IMR-90 (cell line): ENCODE measurements at regions not wholly inside any gene's neighbourhood (a gene's known extent, or its start where the extent isn't known, plus 50 kb on each side); places are given as distances from the start of the nearest gene placed in this dataset.

Experiments used
- ATAC-seq: fragments of 200-7000 bp; cut with Tn5 transposase; 2 replicates; pipeline ENCODE4 v1.9.1; 2020; ENCODE audit warnings: low read depth, mild to moderate bottlenecking, moderate library complexity
- BruUV-seq: library from RNA; stranded (reverse); fragments of 400-500 nt; replicated peaks from 2 replicates; lab custom pipeline; 2021; lab: Mats Ljungman, UMichigan
- CTCF ChIA-PET: fragments of 300-600 bp; formaldehyde crosslinking; extraction: SDS; loops from one replicate; lab custom pipeline; 2021; ENCODE audit warnings: antibody characterized with exemption; lab: Yijun Ruan, JAX
- POLR2A ChIA-PET: fragments of 300-600 bp; sonication (Branson Sonifier 250); formaldehyde crosslinking; loops from one replicate; lab custom pipeline; 2022; ENCODE audit warnings: antibody characterized with exemption; ENCODE audit not compliant: unreplicated experiment; lab: Charles Lee
- DNase-seq: peaks from one replicate; pipeline ENCODE4 v3.0.0; 2013
- H2AFZ ChIP-seq: replicated peaks from 2 replicates; pipeline ENCODE3; 2013; ENCODE audit warnings: low read length, mild to moderate bottlenecking; ENCODE audit not compliant: poor library complexity
- H2AK5ac ChIP-seq: 2 replicates; pipeline ENCODE4 v1.6.1; 2013; ENCODE audit warnings: low read depth, low read length, inconsistent platforms
- H2AK9ac ChIP-seq: replicated peaks from 2 replicates; pipeline ENCODE3; 2013; ENCODE audit warnings: mild to moderate bottlenecking, low read depth, low read length, moderate library complexity; ENCODE audit not compliant: poor library complexity
- H2BK120ac ChIP-seq: 2 replicates; pipeline ENCODE4 v1.6.1; 2013; ENCODE audit warnings: low read depth, low read length, inconsistent platforms
- H2BK15ac ChIP-seq: 3 replicates; pipeline ENCODE4 v1.6.1; 2013; ENCODE audit warnings: low read depth, low read length, inconsistent platforms
- H2BK20ac ChIP-seq: 2 replicates; pipeline ENCODE4 v1.6.1; 2013; ENCODE audit warnings: low read depth, mild to moderate bottlenecking, inconsistent platforms, low read length, moderate library complexity
- H2BK5ac ChIP-seq: 2 replicates; pipeline ENCODE4 v1.6.1; 2013; ENCODE audit warnings: mild to moderate bottlenecking, low read depth, low read length, inconsistent platforms; ENCODE audit not compliant: poor library complexity, severe bottlenecking
- H3K14ac ChIP-seq: replicated peaks from 2 replicates; pipeline ENCODE4 v1.6.1; 2013; ENCODE audit warnings: low read depth, low read length, inconsistent platforms
- H3K18ac ChIP-seq: 2 replicates; pipeline ENCODE4 v1.6.1; 2013; ENCODE audit warnings: low read depth, low read length, control low read depth
- H3K23ac ChIP-seq: 2 replicates; pipeline ENCODE4 v1.6.1; 2013; ENCODE audit warnings: low read depth, low read length, inconsistent platforms
- H3K27ac ChIP-seq: 2 replicates; pipeline ENCODE4 v1.5.1; 2013; ENCODE audit warnings: mild to moderate bottlenecking, control low read depth, low read length; ENCODE audit not compliant: insufficient read depth
- H3K27me3 ChIP-seq: 2 replicates; pipeline ENCODE4 v1.6.1; 2013; ENCODE audit warnings: low read length; ENCODE audit not compliant: control insufficient read depth, insufficient read depth
- H3K36me3 ChIP-seq: 2 replicates; pipeline ENCODE4 v1.6.1; 2013; ENCODE audit warnings: low read length, mixed read lengths; ENCODE audit not compliant: control insufficient read depth, insufficient read depth
- H3K4ac ChIP-seq: 2 replicates; pipeline ENCODE4 v1.6.1; 2013; ENCODE audit warnings: low read depth, low read length, inconsistent platforms
- H3K4me1 ChIP-seq: 2 replicates; pipeline ENCODE4 v1.6.1; 2013; ENCODE audit warnings: low read length, mixed read lengths; ENCODE audit not compliant: control insufficient read depth, insufficient read depth
- H3K4me2 ChIP-seq: 2 replicates; pipeline ENCODE4 v1.6.1; 2013; ENCODE audit warnings: low read depth, mild to moderate bottlenecking, control low read depth, low read length, moderate library complexity
- H3K4me3 ChIP-seq: 2 replicates; pipeline ENCODE4 v1.5.1; 2013; ENCODE audit warnings: low read depth, mild to moderate bottlenecking, control low read depth, low read length, moderate library complexity; ENCODE audit not compliant: insufficient read depth
- H3K56ac ChIP-seq: 2 replicates; pipeline ENCODE4 v1.6.1; 2013; ENCODE audit warnings: low read length, inconsistent platforms; ENCODE audit not compliant: insufficient read depth; ENCODE audit errors: extremely low read depth
- H3K79me1 ChIP-seq, 2 experiments: 2 replicates each; pipeline ENCODE4 v1.6.1; 2013; ENCODE audit warnings: low read length in 2 of 2, inconsistent platforms in 1 of 2, low read depth in 1 of 2
- H3K9ac ChIP-seq: 2 replicates; pipeline ENCODE4 v1.6.1; 2013; ENCODE audit warnings: low read depth, low read length, control low read depth
- H3K9me1 ChIP-seq: 2 replicates; pipeline ENCODE4 v1.6.1; 2013; ENCODE audit warnings: low read length, inconsistent platforms; ENCODE audit not compliant: insufficient read depth
- H3K9me3 ChIP-seq: 2 replicates; pipeline ENCODE4 v1.6.1; 2013; ENCODE audit warnings: low read length; ENCODE audit not compliant: control insufficient read depth, insufficient read depth
- H4K20me1 ChIP-seq: 2 replicates; pipeline ENCODE4 v1.6.1; 2013; ENCODE audit warnings: low read length, inconsistent platforms; ENCODE audit not compliant: insufficient read depth
- H4K5ac ChIP-seq: 2 replicates; pipeline ENCODE4 v1.6.1; 2013; ENCODE audit warnings: mild to moderate bottlenecking, low read depth, low read length, control low read depth
- H4K8ac ChIP-seq, 2 experiments: 2 replicates each; pipeline ENCODE4 v1.6.1; 2013; ENCODE audit warnings: low read depth in 2 of 2, low read length in 2 of 2, control low read depth in 1 of 2, inconsistent platforms in 1 of 2
- H4K91ac ChIP-seq: 2 replicates; pipeline ENCODE4 v1.6.1; 2013; ENCODE audit warnings: low read depth, low read length, inconsistent platforms; ENCODE audit not compliant: insufficient read depth
- CHD1 ChIP-seq: IDR thresholded peaks from 2 replicates; pipeline ENCODE4 v1.6.1; 2012; ENCODE audit warnings: low read depth, low read length, improper control_type of control experiment
- MXI1 ChIP-seq: IDR thresholded peaks from 2 replicates; pipeline ENCODE4 v1.6.1; 2012; ENCODE audit warnings: low read depth, mild to moderate bottlenecking, low read length, moderate library complexity, borderline replicate concordance
- NFE2L2 ChIP-seq: fragments of 150-350 bp; IDR thresholded peaks from 2 replicates; pipeline ENCODE4 v1.6.1; 2016; ENCODE audit warnings: low read depth, mild to moderate bottlenecking, low read length
- WGBS, 2 experiments: methylation state at CpG; one replicate each; pipeline versions ENCODE4 v1.1.5 to v1.1.7; 2013; ENCODE audit warnings: missing lambda C conversion rate in 2 of 2; ENCODE audit not compliant: insufficient read length in 1 of 2; ENCODE audit errors: extremely low coverage in 2 of 2; 5-methylcytosine and 5-hydroxymethylcytosine counted together
- dilution Hi-C: fragments of 300-500 bp; cut with HindIII; formaldehyde crosslinking; loops from one replicate; pipeline ENCODE4 v1.14.3; 2018; ENCODE audit warnings: low sequenced_read_pairs; ENCODE audit not compliant: unreplicated experiment
- in situ Hi-C: fragments of 300-500 bp; cut with MboI; formaldehyde crosslinking; loops from 3 replicates; pipeline ENCODE4 v1.14.3; 2019; ENCODE audit warnings: low sequenced_read_pairs, inconsistent platforms, mixed read lengths
- intact Hi-C: fragments of 100-400 bp; cut with micrococcal nuclease; formaldehyde crosslinking; loops from 2 replicates; pipeline ENCODE4 v1.10.0; 2022
- TF ChIP-seq, protein P1 (sequence below): fragments of 150-350 bp; IDR thresholded peaks from 2 replicates; pipeline ENCODE4 v1.6.1; 2016; ENCODE audit warnings: low read depth, mild to moderate bottlenecking, low read length, moderate library complexity, borderline replicate concordance

DNA sequence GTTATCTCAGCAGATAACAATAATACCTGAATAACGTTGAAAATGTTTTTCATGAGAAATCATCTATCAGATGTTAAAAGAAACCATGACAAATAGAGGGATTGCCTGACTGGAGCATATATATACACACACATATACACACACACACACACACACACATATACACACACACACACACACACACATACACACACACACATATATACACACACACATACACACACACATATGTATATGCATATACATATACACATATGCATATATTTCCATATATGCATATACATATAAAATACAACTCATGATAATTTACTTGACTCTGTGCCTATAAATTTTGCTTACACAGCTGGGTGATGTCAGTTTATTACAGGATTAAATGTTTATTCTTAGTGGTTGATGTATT lies 847.3 kb upstream of the ADAMTS5 start:
- Histone ChIP-seq H3K18ac (peak overlapping the region; percentile 77; the same call in 1 of the 2 replicates), H3K79me1 (no peaks in the 10 kb centered on the region), H2BK20ac (no peak overlapping the region), H3K4me1 (peaks cover 13% of the 10 kb centered on the region), H3K36me3 (no peaks in the 10 kb centered on the region), H4K20me1 (no peaks in the 10 kb centered on the region), H3K9ac (no peak overlapping the region), H3K4me2 (no peak overlapping the region), H3K9me1 (no peaks in the 10 kb centered on the region), H4K8ac (no peak overlapping the region; a peak in 2 of 4 replicates), H2AK5ac (no peak overlapping the region), H2AK9ac (no peak overlapping the region), H3K4ac (no peak overlapping the region), H2BK15ac (no peak overlapping the region), H4K91ac (no peak overlapping the region), H3K9me3 (no peaks in the 10 kb centered on the region), H2AFZ (no peak overlapping the region), H3K27me3 (no peaks in the 10 kb centered on the region), H3K23ac (no peak overlapping the region), H2BK120ac (no peak overlapping the region), H2BK5ac (no peak overlapping the region), H3K56ac (no peak overlapping the region), H3K27ac (no peak overlapping the region), H3K4me3 (no peak overlapping the region), H3K14ac (no peak overlapping the region), H4K5ac (no peak overlapping the region)
- in situ Hi-C loops (no loop called here), dilution Hi-C loops (no loop called here), intact Hi-C loops (no loop called here)
- POLR2A ChIA-PET: no interaction called here
- no peak for ATAC-seq
- CTCF ChIA-PET: no interaction called here
- WGBS, 2 experiments: no CpG with 5 or more reads among the region's 1 CpG
- no peak for DNase-seq
- TF ChIP-seq, protein P1, sequence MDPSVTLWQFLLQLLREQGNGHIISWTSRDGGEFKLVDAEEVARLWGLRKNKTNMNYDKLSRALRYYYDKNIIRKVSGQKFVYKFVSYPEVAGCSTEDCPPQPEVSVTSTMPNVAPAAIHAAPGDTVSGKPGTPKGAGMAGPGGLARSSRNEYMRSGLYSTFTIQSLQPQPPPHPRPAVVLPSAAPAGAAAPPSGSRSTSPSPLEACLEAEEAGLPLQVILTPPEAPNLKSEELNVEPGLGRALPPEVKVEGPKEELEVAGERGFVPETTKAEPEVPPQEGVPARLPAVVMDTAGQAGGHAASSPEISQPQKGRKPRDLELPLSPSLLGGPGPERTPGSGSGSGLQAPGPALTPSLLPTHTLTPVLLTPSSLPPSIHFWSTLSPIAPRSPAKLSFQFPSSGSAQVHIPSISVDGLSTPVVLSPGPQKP: no peak
- TF ChIP-seq CHD1 (no peak), MXI1 (no peak), NFE2L2 (no peak)
- no TSS peak for BruUV-seq
